ENCODE measurements at regions not wholly inside any gene's neighbourhood (a gene's known extent, or its start where the extent isn't known, plus 50 kb on each side); places are given as distances from the start of the nearest gene placed in this dataset.
A peak's percentile ranks its signal among the peaks of the same experiment; 100 is the strongest.
"Not testable (repeated sequence)": the region's sequence is repeated elsewhere in the genome, so short reads cannot be mapped to it uniquely, and the experiment has no call there.

DNA sequence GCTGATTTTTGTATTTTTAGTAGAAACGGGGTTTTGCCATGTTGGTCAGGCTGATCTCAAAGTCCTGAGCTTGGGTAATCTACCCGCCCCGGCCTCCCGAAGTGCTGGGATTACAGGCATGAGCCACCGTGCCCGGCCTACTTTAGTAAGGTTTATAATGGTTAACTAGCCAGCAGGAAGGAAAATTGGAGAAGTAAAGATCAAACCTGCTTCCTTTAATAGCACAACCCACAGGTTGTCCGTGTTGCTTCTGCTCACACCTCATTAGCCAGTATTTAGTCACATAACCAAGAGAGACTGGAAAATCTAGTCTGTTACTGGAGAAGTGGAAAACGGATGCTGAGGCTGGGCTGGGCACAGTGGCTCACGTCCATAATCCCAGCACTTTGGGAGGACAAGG lies 51.9 kb upstream of the TBL1XR1 start:
- H3K4me3 ChIP-seq (ENCODE audit: low read length) = no peak overlapping the region
- H3K27ac ChIP-seq (ENCODE audit: low read length) = no peak overlapping the region
- H3K36me3 ChIP-seq (ENCODE audit: insufficient read depth, low read depth, low read length) = no peaks in the 10 kb centered on the region
- no peaks in the 10 kb centered on the region for H3K27me3 ChIP-seq (ENCODE audit: insufficient read depth, low read length)
- 0 out of 2 replicates have a peak, but pooled peaks cover 3% of the 10 kb centered on the region for H3K4me1 ChIP-seq (ENCODE audit: insufficient read depth, low read length)
- H3K9me3 ChIP-seq (ENCODE audit: insufficient read depth, low read depth, low read length) = no peaks in the 10 kb centered on the region
- no peak overlapping the region for H3K9ac ChIP-seq (ENCODE audit: low read depth, low read length)

DNA sequence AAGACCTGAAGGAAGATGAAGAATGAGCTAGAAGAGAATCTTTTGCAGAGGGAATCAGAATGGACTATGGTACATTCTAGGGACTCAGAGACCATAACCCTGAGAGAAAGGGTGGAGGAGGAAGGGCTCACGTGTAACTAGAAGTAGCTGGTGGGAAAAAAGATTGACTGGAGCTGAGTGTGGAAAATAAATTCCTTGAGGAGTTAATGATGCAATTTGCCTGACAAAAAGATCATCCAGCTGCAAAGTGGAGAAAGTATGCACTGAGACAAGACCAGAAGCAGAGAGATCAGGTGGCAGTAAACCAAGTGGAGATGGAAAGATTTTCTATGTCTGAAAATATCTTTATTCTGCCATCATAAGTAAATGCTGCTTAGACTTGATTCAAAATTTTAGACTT lies 52.9 kb upstream of the TBL1XR1 start:
- Histone ChIP-seq H3K9me3 (ENCODE audit: insufficient read depth, low read depth, low read length) (no peaks in the 10 kb centered on the region), H3K27ac (ENCODE audit: low read length) (no peak overlapping the region), H3K4me3 (ENCODE audit: low read length) (no peak overlapping the region), H3K36me3 (ENCODE audit: insufficient read depth, low read depth, low read length) (no peaks in the 10 kb centered on the region), H3K9ac (ENCODE audit: low read depth, low read length) (no peak overlapping the region), H3K4me1 (ENCODE audit: insufficient read depth, low read length) (0 out of 2 replicates have a peak, but pooled peaks cover 3% of the 10 kb centered on the region), H3K27me3 (ENCODE audit: insufficient read depth, low read length) (no peaks in the 10 kb centered on the region)

DNA sequence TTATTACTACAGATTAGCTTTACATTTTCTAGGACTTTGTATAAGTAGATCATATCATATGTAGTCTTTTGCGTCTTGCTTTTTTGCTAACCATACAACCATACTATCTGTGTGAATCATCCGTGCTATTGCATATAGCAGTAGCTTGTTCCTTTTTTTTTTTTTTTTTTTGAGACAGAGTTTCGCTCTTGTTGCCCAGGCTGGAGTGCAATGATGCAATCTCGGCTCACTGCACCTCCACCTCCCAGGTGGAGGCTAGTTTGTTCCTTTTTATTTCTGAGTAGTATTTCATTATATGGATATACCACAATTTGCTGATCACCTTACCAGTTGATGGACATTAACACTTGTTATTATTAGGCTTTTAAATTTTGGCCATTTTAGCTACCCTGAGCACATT lies 54.5 kb upstream of the TBL1XR1 start:
- Histone ChIP-seq H3K27ac (ENCODE audit: low read length) (no peak overlapping the region), H3K27me3 (ENCODE audit: insufficient read depth, low read length) (no peaks in the 10 kb centered on the region), H3K36me3 (ENCODE audit: insufficient read depth, low read depth, low read length) (no peaks in the 10 kb centered on the region), H3K4me3 (ENCODE audit: low read length) (no peak overlapping the region), H3K4me1 (ENCODE audit: insufficient read depth, low read length) (0 out of 2 replicates have a peak, but pooled peaks cover 3% of the 10 kb centered on the region), H3K9ac (ENCODE audit: low read depth, low read length) (no peak overlapping the region), H3K9me3 (ENCODE audit: insufficient read depth, low read depth, low read length) (no peaks in the 10 kb centered on the region)

DNA sequence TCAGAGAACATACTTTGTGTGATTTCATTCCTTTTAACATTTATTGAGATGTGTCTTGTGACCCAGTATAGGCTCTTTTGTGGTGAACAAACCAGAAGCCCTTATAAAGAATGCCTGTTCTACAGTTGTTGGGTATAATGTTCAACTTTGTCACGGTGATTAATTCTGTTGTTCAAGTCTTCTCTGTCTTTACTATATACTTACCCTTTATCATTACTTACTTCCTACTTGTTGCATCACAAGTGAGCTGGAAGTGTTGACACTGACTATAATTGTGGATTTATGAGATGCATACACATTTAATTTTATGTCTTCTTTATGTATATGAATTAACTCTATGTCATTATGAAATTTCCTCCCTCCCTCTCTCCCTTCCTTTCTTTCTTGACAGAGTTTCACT lies 59.7 kb upstream of the TBL1XR1 start:
- Histone ChIP-seq H3K27ac (ENCODE audit: low read length) (no peak overlapping the region), H3K4me3 (ENCODE audit: low read length) (no peak overlapping the region), H3K27me3 (ENCODE audit: insufficient read depth, low read length) (no peaks in the 10 kb centered on the region), H3K36me3 (ENCODE audit: insufficient read depth, low read depth, low read length) (no peaks in the 10 kb centered on the region), H3K9me3 (ENCODE audit: insufficient read depth, low read depth, low read length) (no peaks in the 10 kb centered on the region), H3K9ac (ENCODE audit: low read depth, low read length) (no peak overlapping the region), H3K4me1 (ENCODE audit: insufficient read depth, low read length) (no peaks in the 10 kb centered on the region)

- Histone ChIP-seq H3K27ac (ENCODE audit: low read length) (no peak overlapping the region), H3K4me1 (ENCODE audit: insufficient read depth, low read length) (no peaks in the 10 kb centered on the region)
Observed at GRCh38 chr3:177257625-177258024, 60.3 kb upstream of the TBL1XR1 start.

GRCh38 chr3:177262396-177262795 lies 65.1 kb upstream of the TBL1XR1 start:
- H3K27ac ChIP-seq (ENCODE audit: low read length) = no peak overlapping the region
- no peaks in the 10 kb centered on the region for H3K27me3 ChIP-seq (ENCODE audit: insufficient read depth, low read length)
- no peaks in the 10 kb centered on the region for H3K36me3 ChIP-seq (ENCODE audit: insufficient read depth, low read depth, low read length)
- no peak overlapping the region for H3K4me3 ChIP-seq (ENCODE audit: low read length)
- H3K4me1 ChIP-seq (ENCODE audit: insufficient read depth, low read length) = no peaks in the 10 kb centered on the region
- H3K9ac ChIP-seq (ENCODE audit: low read depth, low read length) = no peak overlapping the region
- H3K9me3 ChIP-seq (ENCODE audit: insufficient read depth, low read depth, low read length) = no peaks in the 10 kb centered on the region

More at GRCh38 chr3:177257625-177258024, 60.3 kb upstream of the TBL1XR1 start:
- H3K4me3 ChIP-seq (ENCODE audit: low read length) = no peak overlapping the region
- no peaks in the 10 kb centered on the region for H3K27me3 ChIP-seq (ENCODE audit: insufficient read depth, low read length)
- H3K36me3 ChIP-seq (ENCODE audit: insufficient read depth, low read depth, low read length) = no peaks in the 10 kb centered on the region
- no peaks in the 10 kb centered on the region for H3K9me3 ChIP-seq (ENCODE audit: insufficient read depth, low read depth, low read length)
- H3K9ac ChIP-seq (ENCODE audit: low read depth, low read length) = no peak overlapping the region

- Histone ChIP-seq H3K9me3 (ENCODE audit: insufficient read depth, low read depth, low read length) (no peaks in the 10 kb centered on the region), H3K27me3 (ENCODE audit: insufficient read depth, low read length) (no peaks in the 10 kb centered on the region), H3K4me3 (ENCODE audit: low read length) (no peak overlapping the region), H3K9ac (ENCODE audit: low read depth, low read length) (no peak overlapping the region), H3K4me1 (ENCODE audit: insufficient read depth, low read length) (no peaks in the 10 kb centered on the region), H3K36me3 (ENCODE audit: insufficient read depth, low read depth, low read length) (no peaks in the 10 kb centered on the region), H3K27ac (ENCODE audit: low read length) (no peak overlapping the region)
Observed at GRCh38 chr3:177263615-177264368, 66.5 kb upstream of the TBL1XR1 start.

DNA sequence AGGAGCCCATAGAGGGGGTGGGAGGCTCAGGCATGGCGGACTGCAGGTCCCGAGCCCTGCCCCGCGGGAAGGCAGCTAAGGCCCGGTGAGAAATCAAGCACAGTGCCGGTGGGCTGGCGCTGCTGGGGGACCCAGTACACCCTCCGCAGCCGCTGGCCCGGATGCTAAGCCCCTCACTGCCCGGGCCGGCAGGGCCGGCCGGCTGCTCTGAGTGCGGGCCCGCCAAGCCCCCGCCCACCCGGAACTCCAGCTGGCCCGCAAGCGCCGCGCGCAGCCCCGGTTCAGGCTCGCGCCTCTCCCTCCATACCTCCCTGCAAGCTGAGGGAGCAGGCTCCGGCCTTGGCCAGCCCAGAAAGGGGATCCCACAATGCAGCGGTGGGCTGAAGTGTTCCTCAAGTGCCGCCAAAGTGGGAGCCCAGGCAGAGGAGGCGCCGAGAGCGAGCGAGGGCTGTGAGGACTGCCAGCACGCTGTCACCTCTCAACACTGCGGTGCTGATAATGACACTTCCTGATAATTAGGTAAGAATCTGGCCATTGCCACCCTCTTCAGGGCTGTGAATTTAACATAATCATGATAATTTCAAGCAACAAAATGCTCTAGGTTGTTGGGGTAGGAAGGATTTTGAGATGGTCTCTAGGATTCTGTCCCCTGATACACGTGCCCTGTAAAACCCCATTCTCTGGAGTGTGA lies 74.7 kb upstream of the TBL1XR1 start:
- H3K9me3 ChIP-seq (ENCODE audit: insufficient read depth, low read depth, low read length); H3K4me3 ChIP-seq (ENCODE audit: low read length): not testable (repeated sequence)

DNA sequence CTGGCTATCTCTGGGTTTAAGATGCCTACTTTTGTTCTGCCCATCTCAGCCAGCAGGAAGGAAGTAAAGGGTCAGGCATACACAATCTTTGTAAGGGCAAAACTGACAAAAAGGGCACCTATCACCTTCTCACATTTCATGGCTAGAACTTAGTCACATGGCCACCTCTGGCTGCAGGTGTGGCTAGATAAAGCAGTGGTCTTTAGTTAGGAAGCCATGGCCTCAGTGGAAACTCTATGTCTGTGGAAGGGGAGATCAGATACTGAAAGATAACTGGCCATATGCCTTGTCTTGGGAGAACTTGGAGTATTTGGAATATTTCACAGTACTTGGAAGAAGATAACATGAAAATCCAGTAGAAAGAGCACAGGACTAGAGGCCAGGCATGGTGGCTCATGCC lies 80.7 kb upstream of the TBL1XR1 start:
- H3K27me3 ChIP-seq (ENCODE audit: insufficient read depth, low read length) = no peaks in the 10 kb centered on the region
- no peak overlapping the region for H3K9ac ChIP-seq (ENCODE audit: low read depth, low read length)
- H3K27ac ChIP-seq (ENCODE audit: low read length) = no peak overlapping the region
- no peaks in the 10 kb centered on the region for H3K9me3 ChIP-seq (ENCODE audit: insufficient read depth, low read depth, low read length)
- H3K4me1 ChIP-seq (ENCODE audit: insufficient read depth, low read length) = peaks cover 27% of the 10 kb centered on the region
- no peak overlapping the region for H3K4me3 ChIP-seq (ENCODE audit: low read length)
- no peaks in the 10 kb centered on the region for H3K36me3 ChIP-seq (ENCODE audit: insufficient read depth, low read depth, low read length)

More for the DNA sequence above, 74.7 kb upstream of the TBL1XR1 start:
- H3K27ac ChIP-seq (ENCODE audit: low read length); H3K27me3 ChIP-seq (ENCODE audit: insufficient read depth, low read length); H3K9ac ChIP-seq (ENCODE audit: low read depth, low read length); H3K36me3 ChIP-seq (ENCODE audit: insufficient read depth, low read depth, low read length); H3K4me1 ChIP-seq (ENCODE audit: insufficient read depth, low read length): not testable (repeated sequence)

DNA sequence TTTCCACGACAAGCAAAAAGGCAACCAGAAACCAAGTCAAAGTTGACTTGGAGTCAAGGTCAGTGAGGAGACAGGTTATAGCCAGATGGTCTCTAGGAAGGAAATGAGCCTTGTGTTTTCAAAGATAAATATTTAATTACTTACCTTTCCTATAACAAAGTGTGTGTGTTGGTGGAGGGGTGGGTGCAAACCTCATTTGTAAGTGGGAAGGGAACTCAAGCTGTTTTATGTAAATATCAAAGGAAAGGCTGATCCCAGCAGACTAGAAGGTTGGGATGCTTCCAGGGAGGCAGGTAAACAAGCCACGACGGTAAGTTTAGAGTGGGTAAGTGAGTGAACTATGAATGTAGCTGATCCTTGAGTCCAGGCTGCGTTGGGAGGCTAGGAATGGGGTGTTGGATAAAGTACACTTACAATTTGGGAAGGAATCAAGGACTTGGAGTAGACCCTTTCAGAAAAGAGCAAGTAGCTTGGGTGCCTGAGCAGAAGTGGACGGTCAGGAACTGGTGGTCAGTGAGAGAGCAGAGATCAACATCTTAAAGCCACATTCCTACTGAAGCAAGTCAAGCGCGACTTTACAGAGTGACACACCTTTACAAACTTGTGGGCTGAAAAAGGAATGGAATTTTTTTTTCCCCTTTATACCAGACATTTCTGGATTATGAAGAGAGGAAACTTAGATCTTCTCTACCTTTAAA lies 82.0 kb upstream of the TBL1XR1 start:
- H3K9me3 ChIP-seq (ENCODE audit: insufficient read depth, low read depth, low read length) = no peaks in the 10 kb centered on the region
- no peaks in the 10 kb centered on the region for H3K27me3 ChIP-seq (ENCODE audit: insufficient read depth, low read length)
- H3K27ac ChIP-seq (ENCODE audit: low read length) = no peak overlapping the region
- H3K9ac ChIP-seq (ENCODE audit: low read depth, low read length) = no peak overlapping the region
- no peaks in the 10 kb centered on the region for H3K36me3 ChIP-seq (ENCODE audit: insufficient read depth, low read depth, low read length)
- H3K4me1 ChIP-seq (ENCODE audit: insufficient read depth, low read length) = peaks cover 33% of the 10 kb centered on the region
- peak overlapping the region; percentile 26 for H3K4me3 ChIP-seq (ENCODE audit: low read length)

GRCh38 chr3:177281292-177282118 lies 84.2 kb upstream of the TBL1XR1 start:
- Histone ChIP-seq H3K27ac (ENCODE audit: low read length) (no peak overlapping the region), H3K4me1 (ENCODE audit: insufficient read depth, low read length) (peaks cover 33% of the 10 kb centered on the region), H3K36me3 (ENCODE audit: insufficient read depth, low read depth, low read length) (no peaks in the 10 kb centered on the region), H3K9me3 (ENCODE audit: insufficient read depth, low read depth, low read length) (no peaks in the 10 kb centered on the region), H3K27me3 (ENCODE audit: insufficient read depth, low read length) (no peaks in the 10 kb centered on the region), H3K9ac (ENCODE audit: low read depth, low read length) (peak overlapping the region; percentile 4; the same call in 1 of the 2 replicates), H3K4me3 (ENCODE audit: low read length) (no peak overlapping the region)
